ENCODE measurements at regions not wholly inside any gene's neighbourhood (a gene's known extent, or its start where the extent isn't known, plus 50 kb on each side); places are given as distances from the start of the nearest gene placed in this dataset.

DNA sequence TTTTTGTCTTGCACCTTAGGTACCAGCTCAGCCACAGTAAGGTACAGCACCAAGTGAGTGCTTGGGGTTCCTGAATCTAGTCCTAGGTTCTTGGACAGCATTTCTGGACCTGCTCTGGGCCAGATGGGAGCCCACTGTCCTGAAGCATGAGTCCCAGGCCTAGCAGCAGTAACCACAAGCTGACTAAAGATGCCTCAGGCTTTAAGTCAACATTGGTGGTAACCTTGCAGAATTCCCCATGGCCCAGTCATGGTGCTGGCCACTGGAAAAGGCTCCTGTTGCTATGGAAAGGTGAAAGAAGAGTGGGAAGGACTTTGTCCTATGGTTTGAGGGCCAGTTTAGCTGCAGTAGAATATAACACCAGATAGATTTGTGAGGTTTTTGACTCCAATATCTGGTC is 86.9 kb upstream of the CLEC14A start:
- Histone ChIP-seq H3K27me3 (ENCODE audit: control insufficient read depth in 2 of 2, insufficient read depth in 2 of 2, low read length in 2 of 2) (no peaks in the 10 kb centered on the region), H3K4me1 (ENCODE audit: control insufficient read depth in 2 of 2, insufficient read depth in 2 of 2, low read length in 2 of 2) (no peaks in the 10 kb centered on the region), H3K9ac (ENCODE audit: low read depth in 1 of 2, low read length in 2 of 2) (no peak overlapping the region), H3K27ac (ENCODE audit: low read depth in 2 of 2, low read length in 2 of 2) (no peak overlapping the region), H3K36me3 (ENCODE audit: control insufficient read depth in 2 of 2, insufficient read depth in 2 of 2, low read length in 2 of 2) (no peaks in the 10 kb centered on the region), H3K4me3 (ENCODE audit: low read length in 2 of 2) (no peak overlapping the region), H3K9me3 (ENCODE audit: control insufficient read depth in 2 of 2, low read length in 2 of 2) (no peaks in the 10 kb centered on the region)

DNA sequence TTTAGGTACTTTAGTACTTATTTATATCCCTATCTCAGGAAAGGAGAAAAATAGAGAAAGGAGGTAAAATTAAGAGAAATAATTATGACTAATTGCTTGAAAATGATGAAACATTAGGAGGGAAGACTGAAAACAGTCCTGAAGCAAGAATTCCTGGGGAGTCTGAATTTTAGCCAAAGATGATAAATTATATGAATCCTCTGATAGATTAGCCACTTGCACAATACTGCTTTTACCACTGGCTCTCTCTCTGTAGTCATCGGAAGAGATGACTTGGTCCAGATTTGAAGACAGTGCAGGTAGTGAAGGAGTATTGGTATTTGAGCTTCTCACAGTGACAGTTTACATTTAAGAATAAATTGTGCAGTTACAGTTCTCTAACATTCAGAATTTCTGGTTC is 83.8 kb upstream of the CLEC14A start:
- Histone ChIP-seq H3K9me3 (ENCODE audit: control insufficient read depth in 2 of 2, low read length in 2 of 2) (no peaks in the 10 kb centered on the region), H3K9ac (ENCODE audit: low read depth in 1 of 2, low read length in 2 of 2) (no peak overlapping the region), H3K36me3 (ENCODE audit: control insufficient read depth in 2 of 2, insufficient read depth in 2 of 2, low read length in 2 of 2) (no peaks in the 10 kb centered on the region), H3K4me3 (ENCODE audit: low read length in 2 of 2) (no peak overlapping the region), H3K27me3 (ENCODE audit: control insufficient read depth in 2 of 2, insufficient read depth in 2 of 2, low read length in 2 of 2) (no peaks in the 10 kb centered on the region), H3K27ac (ENCODE audit: low read depth in 2 of 2, low read length in 2 of 2) (no peak overlapping the region), H3K4me1 (ENCODE audit: control insufficient read depth in 2 of 2, insufficient read depth in 2 of 2, low read length in 2 of 2) (no peaks in the 10 kb centered on the region)

DNA sequence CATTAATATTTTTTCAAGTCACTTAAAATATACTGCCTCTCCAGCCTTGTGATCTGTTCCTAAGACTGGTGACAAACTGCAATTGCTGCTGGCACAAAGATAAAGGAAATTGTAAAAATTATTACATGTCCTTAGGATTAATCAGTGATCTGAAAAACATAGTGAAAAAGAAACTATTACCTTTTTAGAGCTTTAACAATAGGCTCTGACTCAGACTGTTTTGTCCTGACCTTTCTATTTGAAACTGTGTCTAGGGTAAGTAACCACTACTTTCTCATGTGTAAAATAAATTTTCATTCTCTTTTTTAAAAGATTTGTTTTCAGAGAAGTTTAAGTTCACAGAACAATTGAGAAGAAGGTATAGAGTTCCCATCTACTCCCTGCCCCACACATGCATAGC is 80.4 kb upstream of the CLEC14A start:
- Histone ChIP-seq H3K9ac (ENCODE audit: low read depth in 1 of 2, low read length in 2 of 2) (no peak overlapping the region), H3K4me3 (ENCODE audit: low read length in 2 of 2) (no peak overlapping the region), H3K4me1 (ENCODE audit: control insufficient read depth in 2 of 2, insufficient read depth in 2 of 2, low read length in 2 of 2) (no peaks in the 10 kb centered on the region), H3K9me3 (ENCODE audit: control insufficient read depth in 2 of 2, low read length in 2 of 2) (no peaks in the 10 kb centered on the region), H3K27ac (ENCODE audit: low read depth in 2 of 2, low read length in 2 of 2) (no peak overlapping the region), H3K36me3 (ENCODE audit: control insufficient read depth in 2 of 2, insufficient read depth in 2 of 2, low read length in 2 of 2) (no peaks in the 10 kb centered on the region), H3K27me3 (ENCODE audit: control insufficient read depth in 2 of 2, insufficient read depth in 2 of 2, low read length in 2 of 2) (no peaks in the 10 kb centered on the region)

DNA sequence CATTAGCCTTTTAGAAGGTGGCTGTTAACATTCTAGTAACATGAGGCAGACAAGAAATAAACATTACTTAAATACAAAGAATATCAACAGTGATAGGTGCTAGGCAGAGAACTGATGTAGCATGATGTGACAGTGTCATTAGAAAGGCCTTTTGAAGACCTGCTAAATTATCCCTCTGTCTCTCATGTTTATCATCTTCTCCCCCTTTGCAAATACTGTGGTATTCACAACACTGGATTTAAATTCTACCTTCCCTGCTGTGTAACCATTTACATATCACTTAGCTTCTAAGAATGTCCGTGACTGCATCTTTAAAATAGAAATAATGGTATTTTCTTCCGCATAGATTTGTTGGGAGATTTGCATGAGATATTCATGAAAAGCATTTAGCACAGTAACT is 74.4 kb upstream of the CLEC14A start:
- Histone ChIP-seq H3K9me3 (ENCODE audit: control insufficient read depth in 2 of 2, low read length in 2 of 2) (peaks cover 0 to 4% of the 10 kb centered on the region in 2 donors), H3K9ac (ENCODE audit: low read depth in 1 of 2, low read length in 2 of 2) (no peak overlapping the region), H3K4me3 (ENCODE audit: low read length in 2 of 2) (no peak overlapping the region), H3K4me1 (ENCODE audit: control insufficient read depth in 2 of 2, insufficient read depth in 2 of 2, low read length in 2 of 2) (no peaks in the 10 kb centered on the region), H3K36me3 (ENCODE audit: control insufficient read depth in 2 of 2, insufficient read depth in 2 of 2, low read length in 2 of 2) (no peaks in the 10 kb centered on the region), H3K27ac (ENCODE audit: low read depth in 2 of 2, low read length in 2 of 2) (no peak overlapping the region), H3K27me3 (ENCODE audit: control insufficient read depth in 2 of 2, insufficient read depth in 2 of 2, low read length in 2 of 2) (no peaks in the 10 kb centered on the region)

DNA sequence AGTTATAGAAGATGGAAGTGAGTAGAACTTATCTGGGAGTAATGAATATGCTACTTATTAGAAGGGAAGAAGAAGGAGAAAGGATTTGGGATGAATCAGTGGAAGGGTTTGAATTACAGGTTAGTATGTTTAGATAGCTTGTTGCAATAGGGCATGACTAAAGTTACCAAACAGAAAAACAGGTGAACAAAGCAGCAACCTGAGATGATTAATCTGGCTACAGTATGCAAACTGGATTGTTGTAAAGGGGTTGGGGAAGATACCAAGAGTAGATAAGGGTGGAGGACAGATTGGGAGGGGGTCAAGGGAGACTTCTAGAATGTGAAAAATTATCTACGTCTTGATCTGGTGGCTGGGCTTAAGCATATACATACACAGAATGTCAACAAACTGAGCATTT is 73.4 kb upstream of the CLEC14A start:
- no peak overlapping the region for H3K27ac ChIP-seq (ENCODE audit: low read depth in 2 of 2, low read length in 2 of 2)
- H3K36me3 ChIP-seq (ENCODE audit: control insufficient read depth in 2 of 2, insufficient read depth in 2 of 2, low read length in 2 of 2): no peaks in the 10 kb centered on the region
- H3K4me1 ChIP-seq (ENCODE audit: control insufficient read depth in 2 of 2, insufficient read depth in 2 of 2, low read length in 2 of 2): no peaks in the 10 kb centered on the region
- H3K4me3 ChIP-seq (ENCODE audit: low read length in 2 of 2): no peak overlapping the region
- peaks cover 0 to 4% of the 10 kb centered on the region in 2 donors for H3K9me3 ChIP-seq (ENCODE audit: control insufficient read depth in 2 of 2, low read length in 2 of 2)
- no peak overlapping the region for H3K9ac ChIP-seq (ENCODE audit: low read depth in 1 of 2, low read length in 2 of 2)
- no peaks in the 10 kb centered on the region for H3K27me3 ChIP-seq (ENCODE audit: control insufficient read depth in 2 of 2, insufficient read depth in 2 of 2, low read length in 2 of 2)

DNA sequence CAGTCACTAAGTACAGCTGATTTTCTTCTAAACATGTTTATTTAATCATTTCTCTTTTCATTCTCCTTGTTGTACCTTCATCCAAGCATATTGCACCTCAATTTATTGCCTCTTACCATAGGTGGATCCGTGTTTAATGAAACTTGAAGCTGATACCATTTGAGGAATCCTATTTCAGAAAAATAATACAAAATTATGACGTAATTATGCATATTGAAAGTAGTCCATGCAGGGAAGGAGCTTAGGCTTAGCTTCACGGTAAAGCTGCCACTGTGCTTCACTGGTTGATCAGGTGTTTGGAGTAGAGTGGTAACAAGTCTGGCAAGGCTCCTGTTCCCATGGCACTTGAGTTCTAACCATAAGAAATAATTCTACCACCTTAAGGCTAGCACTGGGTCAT is 61.0 kb upstream of the CLEC14A start:
- H3K9me3 ChIP-seq (ENCODE audit: control insufficient read depth in 2 of 2, low read length in 2 of 2): no peaks in the 10 kb centered on the region
- no peaks in the 10 kb centered on the region for H3K36me3 ChIP-seq (ENCODE audit: control insufficient read depth in 2 of 2, insufficient read depth in 2 of 2, low read length in 2 of 2)
- H3K27ac ChIP-seq (ENCODE audit: low read depth in 2 of 2, low read length in 2 of 2): no peak overlapping the region
- H3K27me3 ChIP-seq (ENCODE audit: control insufficient read depth in 2 of 2, insufficient read depth in 2 of 2, low read length in 2 of 2): no peaks in the 10 kb centered on the region
- no peak overlapping the region for H3K4me3 ChIP-seq (ENCODE audit: low read length in 2 of 2)
- H3K4me1 ChIP-seq (ENCODE audit: control insufficient read depth in 2 of 2, insufficient read depth in 2 of 2, low read length in 2 of 2): no peaks in the 10 kb centered on the region
- no peak overlapping the region for H3K9ac ChIP-seq (ENCODE audit: low read depth in 1 of 2, low read length in 2 of 2)

DNA sequence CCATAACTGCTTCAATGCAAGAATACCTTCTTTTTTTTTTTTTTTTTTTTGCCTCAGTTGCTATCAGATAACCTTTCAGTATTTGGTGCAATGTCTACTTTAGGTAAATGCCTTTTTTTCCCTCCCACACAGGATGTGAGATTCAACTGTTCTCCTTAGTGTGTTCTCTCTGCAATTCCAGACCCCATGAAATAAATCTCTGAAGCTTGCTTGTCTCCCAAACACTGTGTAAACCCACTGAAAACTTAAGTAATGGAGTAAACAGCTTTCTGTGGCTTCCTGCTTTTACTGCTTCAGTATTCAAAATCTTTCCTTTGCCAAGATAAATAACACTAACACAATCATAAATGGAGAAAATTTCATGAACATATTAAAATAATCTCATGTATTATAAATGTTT is 55.8 kb upstream of the CLEC14A start:
- Histone ChIP-seq H3K4me3 (ENCODE audit: low read length in 2 of 2) (no peak overlapping the region), H3K4me1 (ENCODE audit: control insufficient read depth in 2 of 2, insufficient read depth in 2 of 2, low read length in 2 of 2) (no peaks in the 10 kb centered on the region), H3K9ac (ENCODE audit: low read depth in 1 of 2, low read length in 2 of 2) (no peak overlapping the region), H3K27me3 (ENCODE audit: control insufficient read depth in 2 of 2, insufficient read depth in 2 of 2, low read length in 2 of 2) (no peaks in the 10 kb centered on the region), H3K9me3 (ENCODE audit: control insufficient read depth in 2 of 2, low read length in 2 of 2) (no peaks in the 10 kb centered on the region), H3K36me3 (ENCODE audit: control insufficient read depth in 2 of 2, insufficient read depth in 2 of 2, low read length in 2 of 2) (no peaks in the 10 kb centered on the region), H3K27ac (ENCODE audit: low read depth in 2 of 2, low read length in 2 of 2) (no peak overlapping the region)

DNA sequence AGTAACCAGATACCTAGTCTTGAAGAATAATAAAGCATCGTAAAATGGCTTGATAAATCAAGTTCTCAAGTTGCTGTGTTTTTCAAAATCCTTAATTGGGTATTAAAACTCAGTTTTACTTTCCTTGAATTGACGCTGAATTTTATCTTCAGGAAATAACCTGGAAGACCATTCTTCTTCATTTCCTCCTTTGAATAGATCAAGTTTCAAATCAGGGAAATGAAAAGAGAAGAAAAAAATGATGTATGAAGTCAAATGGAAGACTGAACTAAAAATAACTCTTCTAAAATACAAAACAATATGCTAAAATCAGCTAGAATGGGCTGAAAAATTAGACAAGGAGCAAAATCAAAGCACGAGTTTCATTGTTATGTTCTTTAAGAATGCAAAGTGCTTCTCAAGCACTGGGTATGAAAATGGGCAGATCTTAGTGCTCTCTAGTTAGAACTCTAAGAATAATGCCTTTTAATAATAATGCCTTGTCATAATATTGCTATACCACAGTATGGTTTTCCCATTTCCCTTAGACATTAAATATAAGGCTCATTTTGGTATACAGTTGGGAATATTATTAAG is 54.6 kb upstream of the CLEC14A start:
- H3K9me3 ChIP-seq (ENCODE audit: control insufficient read depth in 2 of 2, low read length in 2 of 2): no peaks in the 10 kb centered on the region
- H3K4me3 ChIP-seq (ENCODE audit: low read length in 2 of 2): no peak overlapping the region
- no peaks in the 10 kb centered on the region for H3K36me3 ChIP-seq (ENCODE audit: control insufficient read depth in 2 of 2, insufficient read depth in 2 of 2, low read length in 2 of 2)
- H3K27me3 ChIP-seq (ENCODE audit: control insufficient read depth in 2 of 2, insufficient read depth in 2 of 2, low read length in 2 of 2): no peaks in the 10 kb centered on the region
- H3K4me1 ChIP-seq (ENCODE audit: control insufficient read depth in 2 of 2, insufficient read depth in 2 of 2, low read length in 2 of 2): no peaks in the 10 kb centered on the region
- H3K9ac ChIP-seq (ENCODE audit: low read depth in 1 of 2, low read length in 2 of 2): no peak overlapping the region
- no peak overlapping the region for H3K27ac ChIP-seq (ENCODE audit: low read depth in 2 of 2, low read length in 2 of 2)

DNA sequence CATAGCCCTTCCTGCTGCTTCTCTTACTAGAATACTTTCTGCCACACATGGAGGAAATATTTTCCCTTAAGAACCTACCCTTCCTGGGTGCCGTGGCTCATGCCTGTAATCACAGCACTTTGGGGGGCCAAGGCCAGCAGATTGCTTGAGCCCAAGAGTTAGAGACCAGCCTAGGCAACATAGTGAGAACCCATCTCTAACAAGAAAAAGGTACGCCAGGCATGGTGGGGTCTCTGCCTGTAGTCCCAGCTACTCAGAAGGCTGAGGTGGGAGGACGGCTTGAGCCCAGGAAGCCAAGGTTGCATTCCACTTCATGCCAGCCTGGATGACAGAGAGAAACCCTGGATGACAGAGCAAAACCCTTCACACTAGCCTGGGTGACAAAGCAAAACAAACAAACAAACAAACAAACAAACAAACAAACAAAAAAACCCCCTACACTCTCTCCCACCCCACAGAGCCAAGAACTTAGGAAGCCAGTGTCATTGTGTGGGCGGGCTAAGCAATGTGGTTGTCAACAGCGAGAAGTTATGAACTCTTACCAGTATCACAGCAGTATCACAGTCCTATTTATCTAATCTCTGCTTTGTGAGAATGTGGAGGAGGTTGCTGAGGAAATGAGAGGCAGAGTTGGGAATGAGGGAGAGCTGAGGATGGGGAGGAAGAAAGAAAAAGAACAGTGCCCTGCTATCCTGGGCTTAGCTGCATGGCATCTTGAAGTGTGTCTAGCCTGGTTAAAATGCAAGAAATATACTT is 53.8 kb upstream of the CLEC14A start:
- H3K4me1 ChIP-seq (ENCODE audit: control insufficient read depth in 2 of 2, insufficient read depth in 2 of 2, low read length in 2 of 2): no peaks in the 10 kb centered on the region
- no peaks in the 10 kb centered on the region for H3K36me3 ChIP-seq (ENCODE audit: control insufficient read depth in 2 of 2, insufficient read depth in 2 of 2, low read length in 2 of 2)
- H3K4me3 ChIP-seq (ENCODE audit: low read length in 2 of 2): no peak overlapping the region
- H3K9me3 ChIP-seq (ENCODE audit: control insufficient read depth in 2 of 2, low read length in 2 of 2): no peaks in the 10 kb centered on the region
- no peak overlapping the region for H3K27ac ChIP-seq (ENCODE audit: low read depth in 2 of 2, low read length in 2 of 2)
- no peak overlapping the region for H3K9ac ChIP-seq (ENCODE audit: low read depth in 1 of 2, low read length in 2 of 2)
- H3K27me3 ChIP-seq (ENCODE audit: control insufficient read depth in 2 of 2, insufficient read depth in 2 of 2, low read length in 2 of 2): no peaks in the 10 kb centered on the region
